ENCODE measurements at regions not wholly inside any gene's neighbourhood (a gene's known extent, or its start where the extent isn't known, plus 50 kb on each side); places are given as distances from the start of the nearest gene placed in this dataset.

- TF ChIP-seq CTCF (IDR thresholded peaks at IDR 0.05; ENCODE audit: poor library complexity) (no peak), EZH2phosphoT487 (IDR thresholded peaks at IDR 0.05; ENCODE audit: low read depth, severe bottlenecking, unreplicated experiment) (no peak), EZH2 (IDR thresholded peaks at IDR 0.05; ENCODE audit: borderline replicate concordance) (no peak)
Observed at GRCh38 chr5:12902611-12903010, 998.4 kb upstream of the CTNND2 start.

All from hepatocyte (in vitro differentiated cells).